Sigmoid colon (tissue), 4 donors: ENCODE measurements at regions not wholly inside any gene's neighbourhood (a gene's known extent, or its start where the extent isn't known, plus 50 kb on each side); places are given as distances from the start of the nearest gene placed in this dataset.

ENCODE experiments used
- EP300 ChIP-seq, 4 donors: sonication (generic); formaldehyde crosslinking; IDR thresholded peaks; one replicate each; pipeline ENCODE4 v1.6.1; 2017; ENCODE audit warnings: antibody characterized with exemption in 4 of 4
- POLR2AphosphoS5 ChIP-seq, 4 donors: sonication (generic); formaldehyde crosslinking; IDR thresholded peaks; one replicate each; pipeline ENCODE4 v1.6.1; 2017; ENCODE audit warnings: antibody characterized with exemption in 4 of 4
- TF ChIP-seq, protein P1 (sequence below), 4 experiments: fragments of 450-650 bp in 3 of 4; fragments of 200-600 bp in 1 of 4; IDR thresholded peaks; one replicate each; pipeline ENCODE4 v1.5.1; 2016 to 2019; ENCODE audit warnings: antibody characterized with exemption in 4 of 4, mild to moderate bottlenecking in 3 of 4, moderate library complexity in 2 of 4

DNA sequence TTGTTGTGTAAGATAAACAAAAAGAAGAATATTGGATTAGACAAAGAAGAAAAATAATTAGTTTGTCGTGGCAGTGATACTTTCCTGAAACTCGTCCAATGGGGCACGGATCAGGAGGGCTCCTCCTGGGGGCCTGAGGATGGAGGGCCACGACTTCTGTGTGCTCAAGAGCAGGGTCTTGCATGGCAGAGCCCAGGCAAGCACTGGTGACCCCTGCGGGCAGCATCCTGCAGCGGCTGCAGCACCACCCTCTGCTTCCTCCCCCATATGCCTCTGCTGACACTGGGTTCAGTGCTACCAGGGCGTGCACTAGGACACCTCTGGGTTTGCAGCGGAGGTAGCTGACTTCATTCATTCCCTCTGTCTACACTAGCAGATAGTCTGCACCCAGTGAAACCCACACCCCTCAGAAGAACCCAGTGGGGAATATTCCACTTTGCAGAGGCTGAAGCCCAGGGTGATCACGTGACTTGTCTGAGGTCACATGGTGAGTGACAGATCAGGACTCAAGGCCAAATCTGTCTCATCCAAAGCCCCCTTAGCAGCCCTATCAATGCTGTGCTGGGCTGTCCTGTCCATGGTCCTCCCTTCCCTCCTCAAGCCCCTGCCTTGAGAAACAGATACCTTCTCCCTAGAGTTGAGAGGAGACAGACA lies 375.5 kb downstream of the TCERG1L start:
- TF ChIP-seq, protein P1, sequence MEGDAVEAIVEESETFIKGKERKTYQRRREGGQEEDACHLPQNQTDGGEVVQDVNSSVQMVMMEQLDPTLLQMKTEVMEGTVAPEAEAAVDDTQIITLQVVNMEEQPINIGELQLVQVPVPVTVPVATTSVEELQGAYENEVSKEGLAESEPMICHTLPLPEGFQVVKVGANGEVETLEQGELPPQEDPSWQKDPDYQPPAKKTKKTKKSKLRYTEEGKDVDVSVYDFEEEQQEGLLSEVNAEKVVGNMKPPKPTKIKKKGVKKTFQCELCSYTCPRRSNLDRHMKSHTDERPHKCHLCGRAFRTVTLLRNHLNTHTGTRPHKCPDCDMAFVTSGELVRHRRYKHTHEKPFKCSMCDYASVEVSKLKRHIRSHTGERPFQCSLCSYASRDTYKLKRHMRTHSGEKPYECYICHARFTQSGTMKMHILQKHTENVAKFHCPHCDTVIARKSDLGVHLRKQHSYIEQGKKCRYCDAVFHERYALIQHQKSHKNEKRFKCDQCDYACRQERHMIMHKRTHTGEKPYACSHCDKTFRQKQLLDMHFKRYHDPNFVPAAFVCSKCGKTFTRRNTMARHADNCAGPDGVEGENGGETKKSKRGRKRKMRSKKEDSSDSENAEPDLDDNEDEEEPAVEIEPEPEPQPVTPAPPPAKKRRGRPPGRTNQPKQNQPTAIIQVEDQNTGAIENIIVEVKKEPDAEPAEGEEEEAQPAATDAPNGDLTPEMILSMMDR (IDR thresholded peaks at IDR 0.05) = no peak
- no peak for TF ChIP-seq POLR2AphosphoS5 (IDR thresholded peaks at IDR 0.05)
- no peak for TF ChIP-seq EP300 (IDR thresholded peaks at IDR 0.05)
